ENCODE measurements at regions not wholly inside any gene's neighbourhood (a gene's known extent, or its start where the extent isn't known, plus 50 kb on each side); places are given as distances from the start of the nearest gene placed in this dataset.

DNA sequence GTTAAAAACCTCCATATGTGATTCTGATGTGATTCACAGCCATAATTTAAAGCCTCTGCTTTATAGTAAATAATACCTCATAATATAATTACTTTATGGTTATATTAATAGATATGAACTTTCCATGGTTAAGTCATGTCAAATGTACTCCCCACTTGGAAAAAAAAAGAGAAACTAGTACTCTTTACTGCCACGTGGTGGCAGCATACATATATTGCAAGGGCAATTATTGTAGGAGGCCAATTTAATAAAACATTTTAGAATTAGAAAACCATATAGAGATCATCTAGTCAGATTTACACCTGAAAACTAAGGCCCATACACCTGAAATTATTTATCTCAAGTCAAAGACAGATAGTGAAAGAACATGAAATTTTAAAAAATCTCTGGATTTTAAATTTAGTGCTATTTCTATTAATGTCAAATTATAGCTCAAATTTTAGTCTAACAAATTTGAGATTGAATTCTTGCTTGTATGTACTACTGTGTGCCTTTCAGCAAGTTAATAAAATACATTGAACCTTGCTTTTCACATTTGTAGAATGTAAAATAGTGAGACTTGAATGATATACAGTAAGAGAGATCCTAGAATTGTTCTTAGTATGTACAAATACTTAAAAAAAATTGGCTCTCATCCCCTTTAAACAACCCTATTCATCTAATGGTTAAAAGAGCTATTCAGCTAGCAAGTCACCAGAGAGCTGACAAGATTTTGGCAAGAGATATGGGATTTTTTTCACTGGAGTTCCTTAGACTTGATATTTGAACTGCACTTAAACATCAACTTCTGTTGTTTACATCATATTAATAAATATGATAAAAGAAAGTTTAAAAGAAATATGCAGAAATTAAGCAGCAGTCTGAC lies 603.8 kb downstream of the TLE4 start:
- TF ChIP-seq, protein P1, sequence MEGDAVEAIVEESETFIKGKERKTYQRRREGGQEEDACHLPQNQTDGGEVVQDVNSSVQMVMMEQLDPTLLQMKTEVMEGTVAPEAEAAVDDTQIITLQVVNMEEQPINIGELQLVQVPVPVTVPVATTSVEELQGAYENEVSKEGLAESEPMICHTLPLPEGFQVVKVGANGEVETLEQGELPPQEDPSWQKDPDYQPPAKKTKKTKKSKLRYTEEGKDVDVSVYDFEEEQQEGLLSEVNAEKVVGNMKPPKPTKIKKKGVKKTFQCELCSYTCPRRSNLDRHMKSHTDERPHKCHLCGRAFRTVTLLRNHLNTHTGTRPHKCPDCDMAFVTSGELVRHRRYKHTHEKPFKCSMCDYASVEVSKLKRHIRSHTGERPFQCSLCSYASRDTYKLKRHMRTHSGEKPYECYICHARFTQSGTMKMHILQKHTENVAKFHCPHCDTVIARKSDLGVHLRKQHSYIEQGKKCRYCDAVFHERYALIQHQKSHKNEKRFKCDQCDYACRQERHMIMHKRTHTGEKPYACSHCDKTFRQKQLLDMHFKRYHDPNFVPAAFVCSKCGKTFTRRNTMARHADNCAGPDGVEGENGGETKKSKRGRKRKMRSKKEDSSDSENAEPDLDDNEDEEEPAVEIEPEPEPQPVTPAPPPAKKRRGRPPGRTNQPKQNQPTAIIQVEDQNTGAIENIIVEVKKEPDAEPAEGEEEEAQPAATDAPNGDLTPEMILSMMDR (IDR thresholded peaks at IDR 0.05; ENCODE audit: low read depth, low read length, missing control alignments): peak; percentile 47
- no peak for DNase-seq (ENCODE audit: low read depth)
- no peak overlapping the region for H3K4me3 ChIP-seq (ENCODE audit: low read depth, low read length)

DNA sequence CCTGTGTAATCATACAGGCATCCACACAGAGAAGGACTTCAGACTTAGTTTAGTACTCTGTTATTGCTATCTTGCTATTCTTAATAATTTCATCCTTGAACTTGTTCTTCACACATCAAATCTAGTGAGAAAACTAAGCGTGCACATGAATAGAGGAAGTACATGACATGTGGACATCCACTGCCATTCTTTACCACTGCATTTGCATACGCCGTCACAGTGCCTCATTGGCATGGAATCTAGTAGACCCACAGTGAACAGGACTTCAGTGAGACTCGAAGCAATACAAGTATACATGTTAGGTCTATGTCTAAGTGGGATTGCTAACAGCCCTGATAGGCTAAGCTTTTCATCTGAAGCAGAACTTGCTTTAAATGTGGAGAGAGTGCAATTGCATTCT lies 592.1 kb downstream of the TLE4 start:
- peak; percentile 45 for DNase-seq (ENCODE audit: low read depth)
- TF ChIP-seq, protein P1 (IDR thresholded peaks at IDR 0.05; ENCODE audit: low read depth, low read length, missing control alignments): no peak
- H3K4me3 ChIP-seq (ENCODE audit: low read depth, low read length): no peak overlapping the region

DNA sequence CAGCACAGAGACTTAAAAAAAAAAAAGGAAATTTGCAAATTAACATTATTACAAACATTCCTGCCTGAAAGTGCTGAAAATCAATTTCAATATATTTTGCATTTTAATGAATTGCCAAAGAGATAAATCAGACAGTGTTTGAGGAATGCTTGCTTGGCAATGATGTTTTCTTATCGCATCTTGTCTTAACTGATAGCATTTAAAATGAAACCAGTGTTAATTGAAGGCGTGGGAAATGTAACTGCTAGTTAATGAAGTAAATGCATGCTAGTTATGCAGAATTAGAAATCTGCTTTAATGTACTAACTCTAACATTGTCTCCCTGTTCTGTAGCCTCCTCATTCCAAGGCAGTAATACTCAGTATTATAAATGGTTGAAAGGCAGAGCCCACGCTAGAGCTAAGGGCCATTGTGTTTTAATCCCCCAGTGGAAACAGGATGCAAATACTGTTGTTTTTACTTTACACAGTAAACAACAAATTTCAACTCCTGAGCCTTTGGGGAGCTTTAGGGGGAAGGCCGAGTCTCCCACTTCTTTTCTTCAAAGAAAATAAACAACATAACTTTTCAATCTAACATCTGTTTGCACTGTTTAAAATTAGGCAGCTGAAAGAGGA lies 586.9 kb downstream of the TLE4 start:
- no peak for DNase-seq (ENCODE audit: low read depth)
- TF ChIP-seq, protein P1 (IDR thresholded peaks at IDR 0.05; ENCODE audit: low read depth, low read length, missing control alignments): peak; percentile 9
- H3K4me3 ChIP-seq (ENCODE audit: low read depth, low read length): peak overlapping the region; percentile 18; the same call in 1 of the 2 replicates

DNA sequence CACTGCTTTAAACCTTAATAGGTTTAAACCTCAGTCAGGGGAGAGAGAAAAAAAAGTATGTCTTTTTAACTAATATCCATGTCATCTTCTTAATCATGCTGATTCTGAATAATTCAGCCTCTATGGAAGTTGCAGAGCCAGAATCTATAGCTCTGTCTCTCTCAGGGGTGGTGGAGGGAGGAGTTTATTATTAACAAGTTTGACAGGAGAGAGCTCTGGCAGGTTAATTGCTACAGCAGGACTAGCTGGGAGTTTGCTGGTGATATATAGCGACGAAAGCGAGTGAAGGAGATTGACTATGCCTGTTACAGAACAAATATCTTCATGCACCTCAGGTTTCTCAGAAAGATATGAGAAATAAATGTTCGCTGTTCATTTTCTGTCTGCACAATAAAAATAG lies 586.4 kb downstream of the TLE4 start:
- H3K4me3 ChIP-seq (ENCODE audit: low read depth, low read length): peak overlapping the region; percentile 18; the same call in 1 of the 2 replicates
- no peak for DNase-seq (ENCODE audit: low read depth)
- TF ChIP-seq, protein P1 (IDR thresholded peaks at IDR 0.05; ENCODE audit: low read depth, low read length, missing control alignments): no peak

DNA sequence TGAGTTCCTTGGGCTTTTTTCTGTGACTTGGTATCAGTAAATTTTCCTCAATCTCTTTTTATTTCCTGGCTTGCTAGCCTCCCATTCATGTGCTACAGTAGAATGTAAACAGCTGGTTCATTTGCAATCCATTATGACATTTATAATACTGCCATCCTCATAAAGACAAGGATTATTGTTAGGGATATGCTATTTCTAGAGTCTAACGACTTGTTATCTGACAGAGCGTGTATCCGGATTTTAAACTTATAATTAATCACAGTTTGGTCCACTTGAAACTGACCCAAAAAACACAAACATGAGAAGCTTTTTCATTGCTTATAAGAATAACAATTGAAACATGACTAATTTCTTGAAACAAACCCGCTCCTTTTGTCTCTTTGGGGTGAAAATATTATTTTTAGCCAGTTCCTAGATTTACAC lies 585.8 kb downstream of the TLE4 start:
- TF ChIP-seq, protein P1 (IDR thresholded peaks at IDR 0.05; ENCODE audit: low read depth, low read length, missing control alignments): no peak
- no peak for DNase-seq (ENCODE audit: low read depth)
- no peak overlapping the region; the same call in 1 of the 2 replicates for H3K4me3 ChIP-seq (ENCODE audit: low read depth, low read length)

DNA sequence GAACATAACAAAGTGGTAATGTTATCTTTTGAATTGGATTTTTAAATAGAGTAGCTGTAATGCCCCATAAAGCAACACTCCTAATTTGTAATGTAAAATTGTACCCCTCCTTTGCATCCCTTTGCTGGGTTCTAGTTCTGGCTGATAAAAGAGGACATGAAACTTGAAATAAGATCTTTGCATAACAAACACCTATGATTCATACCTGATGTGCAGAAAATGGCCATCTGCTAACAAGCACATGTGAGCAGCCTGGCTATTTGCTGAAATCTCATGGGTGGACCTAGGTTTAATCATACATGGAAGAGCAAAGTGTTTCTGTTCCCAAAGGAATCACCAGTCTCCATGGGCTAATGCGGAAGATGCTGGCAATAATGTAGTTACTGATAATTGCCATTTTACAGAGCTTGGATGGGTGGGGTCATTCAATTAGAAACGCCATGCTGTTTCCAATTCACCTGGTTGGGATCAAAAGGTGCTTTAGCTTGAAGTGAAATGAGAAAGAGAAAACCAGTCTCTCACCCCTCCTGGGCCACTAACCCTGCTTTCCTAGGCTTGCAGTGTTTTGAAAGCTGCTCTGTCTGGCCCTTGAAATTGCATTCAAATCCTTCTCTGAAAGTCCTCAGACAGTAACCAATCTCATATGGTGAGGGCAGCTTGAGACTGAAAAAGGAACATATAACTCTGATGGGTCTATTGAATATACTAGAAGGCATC lies 585.1 kb downstream of the TLE4 start:
- H3K4me3 ChIP-seq (ENCODE audit: low read depth, low read length): no peak overlapping the region
- DNase-seq (ENCODE audit: low read depth): peak; percentile 58
- TF ChIP-seq, protein P1 (IDR thresholded peaks at IDR 0.05; ENCODE audit: low read depth, low read length, missing control alignments): no peak
